ENCODE measurements at regions not wholly inside any gene's neighbourhood (a gene's known extent, or its start where the extent isn't known, plus 50 kb on each side); places are given as distances from the start of the nearest gene placed in this dataset.

DNA sequence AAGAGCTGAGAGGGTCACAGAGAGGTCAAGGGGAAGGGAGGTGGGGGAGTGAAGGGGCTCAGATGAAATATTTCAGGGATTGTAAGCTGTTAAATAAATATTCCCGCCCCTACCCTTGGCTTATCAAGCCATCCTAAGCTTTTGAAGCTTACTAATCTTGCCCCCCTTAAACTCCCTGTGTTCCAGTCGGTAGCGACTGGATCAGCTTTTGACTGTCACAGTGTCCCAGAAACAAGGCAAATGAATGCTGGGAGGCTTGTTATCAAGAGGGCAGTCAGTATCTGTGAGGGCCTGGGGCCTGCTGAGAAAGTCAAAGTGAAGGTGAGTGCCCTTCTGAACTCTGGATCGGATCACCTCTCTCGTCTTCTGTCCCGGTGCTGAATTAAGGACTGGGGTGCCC, 128.1 kb downstream of the DACT1 start:
- intact Hi-C loops (cut with micrococcal nuclease; ENCODE audit: unreplicated experiment): no loop called here
- peaks cover 6% of the 10 kb centered on the region for H3K4me1 Mint-ChIP-seq (ENCODE audit: low read depth, unreplicated experiment)
- no peaks in the 10 kb centered on the region for H3K9me3 Mint-ChIP-seq (ENCODE audit: unreplicated experiment)
- Histone ChIP-seq H3K4me3 (ENCODE audit: low read depth, low read length) (no peak overlapping the region), H3K27me3 (replicated peaks; ENCODE audit: control insufficient read depth, insufficient read depth, low read length) (no peaks in the 10 kb centered on the region), H3K4me1 (peaks cover 26% of the 10 kb centered on the region), H3K9me3 (no peaks in the 10 kb centered on the region), H3K36me3 (ENCODE audit: control insufficient read depth, insufficient read depth, low read length) (no peaks in the 10 kb centered on the region)
- CTCF ChIA-PET: no interaction called here
- H3K27me3 Mint-ChIP-seq (ENCODE audit: insufficient read depth, unreplicated experiment): no peaks in the 10 kb centered on the region
- no peak overlapping the region for H3K4me3 Mint-ChIP-seq (ENCODE audit: unreplicated experiment)
- TF ChIP-seq, protein P1, sequence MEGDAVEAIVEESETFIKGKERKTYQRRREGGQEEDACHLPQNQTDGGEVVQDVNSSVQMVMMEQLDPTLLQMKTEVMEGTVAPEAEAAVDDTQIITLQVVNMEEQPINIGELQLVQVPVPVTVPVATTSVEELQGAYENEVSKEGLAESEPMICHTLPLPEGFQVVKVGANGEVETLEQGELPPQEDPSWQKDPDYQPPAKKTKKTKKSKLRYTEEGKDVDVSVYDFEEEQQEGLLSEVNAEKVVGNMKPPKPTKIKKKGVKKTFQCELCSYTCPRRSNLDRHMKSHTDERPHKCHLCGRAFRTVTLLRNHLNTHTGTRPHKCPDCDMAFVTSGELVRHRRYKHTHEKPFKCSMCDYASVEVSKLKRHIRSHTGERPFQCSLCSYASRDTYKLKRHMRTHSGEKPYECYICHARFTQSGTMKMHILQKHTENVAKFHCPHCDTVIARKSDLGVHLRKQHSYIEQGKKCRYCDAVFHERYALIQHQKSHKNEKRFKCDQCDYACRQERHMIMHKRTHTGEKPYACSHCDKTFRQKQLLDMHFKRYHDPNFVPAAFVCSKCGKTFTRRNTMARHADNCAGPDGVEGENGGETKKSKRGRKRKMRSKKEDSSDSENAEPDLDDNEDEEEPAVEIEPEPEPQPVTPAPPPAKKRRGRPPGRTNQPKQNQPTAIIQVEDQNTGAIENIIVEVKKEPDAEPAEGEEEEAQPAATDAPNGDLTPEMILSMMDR (IDR thresholded peaks at IDR 0.05; ENCODE audit: insufficient read depth in 1 of 2, low read depth in 1 of 2, low read length in 1 of 2, severe bottlenecking in 1 of 2, unreplicated experiment in 1 of 2): no peak
- no peak overlapping the region for H3K27ac Mint-ChIP-seq (ENCODE audit: unreplicated experiment)
- BruUV-seq (replicated peaks): no TSS peak
- H3K36me3 Mint-ChIP-seq (ENCODE audit: insufficient read depth, unreplicated experiment): no peaks in the 10 kb centered on the region
- no peak for DNase-seq
- POLR2A ChIA-PET: no interaction called here

DNA sequence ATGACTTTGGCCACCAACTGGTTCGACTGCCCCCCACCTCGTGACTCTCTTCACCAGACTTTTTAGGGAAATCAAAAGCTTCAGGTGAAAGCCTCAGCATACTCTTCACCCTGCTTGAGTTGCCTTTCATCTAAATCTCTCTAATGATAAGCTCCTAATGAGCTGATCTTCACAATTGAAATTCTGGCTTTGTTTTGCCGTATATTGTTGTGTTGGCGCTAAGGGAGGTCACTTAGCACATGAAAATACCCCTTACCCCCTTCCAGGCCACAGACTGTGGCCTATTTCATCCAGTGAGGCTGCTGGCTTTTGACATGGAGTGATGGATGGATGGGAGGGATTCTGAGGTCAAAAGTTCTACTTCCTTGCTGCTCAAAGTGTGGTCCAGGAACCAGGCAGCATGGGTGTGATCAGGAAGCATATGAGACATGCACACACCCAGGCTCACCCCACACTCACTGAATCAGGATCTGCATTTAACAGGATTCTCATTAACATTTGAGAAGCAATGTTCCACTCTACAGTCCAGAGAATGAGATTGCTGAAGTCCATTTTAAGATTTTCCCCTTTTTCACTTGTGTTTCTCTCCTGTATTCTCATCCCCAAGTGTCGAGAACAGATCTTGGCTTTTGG, 131.4 kb downstream of the DACT1 start:
- H3K36me3 Mint-ChIP-seq (ENCODE audit: insufficient read depth, unreplicated experiment): peaks cover 5% of the 10 kb centered on the region
- TF ChIP-seq, protein P1 (IDR thresholded peaks at IDR 0.05; ENCODE audit: insufficient read depth in 1 of 2, low read depth in 1 of 2, low read length in 1 of 2, severe bottlenecking in 1 of 2, unreplicated experiment in 1 of 2): no peak
- H3K27me3 Mint-ChIP-seq (ENCODE audit: insufficient read depth, unreplicated experiment): no peaks in the 10 kb centered on the region
- no peak for DNase-seq
- Histone ChIP-seq H3K4me3 (ENCODE audit: low read depth, low read length) (no peak overlapping the region), H3K9me3 (no peaks in the 10 kb centered on the region), H3K4me1 (peaks cover 57% of the 10 kb centered on the region), H3K27me3 (replicated peaks; ENCODE audit: control insufficient read depth, insufficient read depth, low read length) (no peaks in the 10 kb centered on the region), H3K36me3 (ENCODE audit: control insufficient read depth, insufficient read depth, low read length) (no peaks in the 10 kb centered on the region)
- H3K4me1 Mint-ChIP-seq (ENCODE audit: low read depth, unreplicated experiment): peaks cover 23% of the 10 kb centered on the region
- POLR2A ChIA-PET: no interaction called here
- intact Hi-C loops (cut with micrococcal nuclease; ENCODE audit: unreplicated experiment): no loop called here
- CTCF ChIA-PET: no interaction called here
- no peak overlapping the region for H3K4me3 Mint-ChIP-seq (ENCODE audit: unreplicated experiment)
- H3K27ac Mint-ChIP-seq (ENCODE audit: unreplicated experiment): no peak overlapping the region
- no peaks in the 10 kb centered on the region for H3K9me3 Mint-ChIP-seq (ENCODE audit: unreplicated experiment)
- no TSS peak for BruUV-seq (replicated peaks)

DNA sequence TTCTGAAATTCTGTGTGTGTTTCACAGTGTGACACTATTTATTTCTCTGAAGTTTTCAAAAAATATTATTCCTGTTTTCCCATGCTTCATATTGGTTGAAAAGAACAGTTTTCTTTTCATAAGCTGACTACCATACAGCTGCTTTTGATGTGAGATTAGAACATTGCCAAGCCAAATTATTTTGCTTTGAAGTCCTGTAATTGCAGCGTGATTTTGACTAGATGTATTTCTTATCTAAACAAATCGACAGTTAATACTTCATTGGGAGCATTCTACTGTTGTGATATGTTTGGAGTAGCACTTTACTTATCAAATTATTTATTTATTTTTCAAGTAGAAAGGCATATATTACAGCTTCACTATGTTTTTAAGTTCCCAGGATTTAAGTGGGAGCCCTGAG, 132.0 kb downstream of the DACT1 start:
- H3K4me1 Mint-ChIP-seq (ENCODE audit: low read depth, unreplicated experiment): peaks cover 27% of the 10 kb centered on the region
- Histone ChIP-seq H3K4me3 (ENCODE audit: low read depth, low read length) (no peak overlapping the region), H3K4me1 (peaks cover 62% of the 10 kb centered on the region), H3K9me3 (no peaks in the 10 kb centered on the region), H3K36me3 (ENCODE audit: control insufficient read depth, insufficient read depth, low read length) (no peaks in the 10 kb centered on the region), H3K27me3 (replicated peaks; ENCODE audit: control insufficient read depth, insufficient read depth, low read length) (no peaks in the 10 kb centered on the region)
- intact Hi-C loops (cut with micrococcal nuclease; ENCODE audit: unreplicated experiment): loop anchor here (5.0 kb wide), 1 partner anchor 53 kb away; no protein-coding TSS in a partner anchor
- H3K27ac Mint-ChIP-seq (ENCODE audit: unreplicated experiment): no peak overlapping the region
- no TSS peak for BruUV-seq (replicated peaks)
- no peak for DNase-seq
- TF ChIP-seq, protein P1 (IDR thresholded peaks at IDR 0.05; ENCODE audit: insufficient read depth in 1 of 2, low read depth in 1 of 2, low read length in 1 of 2, severe bottlenecking in 1 of 2, unreplicated experiment in 1 of 2): no peak
- H3K9me3 Mint-ChIP-seq (ENCODE audit: unreplicated experiment): peaks cover under 1% of the 10 kb centered on the region
- CTCF ChIA-PET: no interaction called here
- H3K36me3 Mint-ChIP-seq (ENCODE audit: insufficient read depth, unreplicated experiment): peaks cover 5% of the 10 kb centered on the region
- POLR2A ChIA-PET: no interaction called here
- no peak overlapping the region for H3K4me3 Mint-ChIP-seq (ENCODE audit: unreplicated experiment)
- H3K27me3 Mint-ChIP-seq (ENCODE audit: insufficient read depth, unreplicated experiment): no peaks in the 10 kb centered on the region
